EH (cell line): ENCODE measurements at regions not wholly inside any gene's neighbourhood (a gene's known extent, or its start where the extent isn't known, plus 50 kb on each side); places are given as distances from the start of the nearest gene placed in this dataset.
A peak's percentile ranks its signal among the peaks of the same experiment; 100 is the strongest.

ENCODE experiments used
- DNase-seq: peaks from one replicate; pipeline ENCODE4 v3.0.0-alpha.2; 2015; ENCODE audit warnings: low read depth

GRCh38 chr10:104505521-104506042, 135.5 kb upstream of the SORCS3 start:
- no peak for DNase-seq

GRCh38 chr10:104509981-104510380, 131.1 kb upstream of the SORCS3 start:
- no peak for DNase-seq

GRCh38 chr10:104510644-104511043, 130.4 kb upstream of the SORCS3 start:
- DNase-seq, result no peak

- DNase-seq, result no peak
Measured at GRCh38 chr10:104512800-104513199, 128.3 kb upstream of the SORCS3 start.

- no peak for DNase-seq
Measured at GRCh38 chr10:104515678-104516199, 125.4 kb upstream of the SORCS3 start.

- DNase-seq, result no peak
Measured at GRCh38 chr10:104516986-104517385, 124.1 kb upstream of the SORCS3 start.

GRCh38 chr10:104517946-104518345, 123.1 kb upstream of the SORCS3 start:
- no peak for DNase-seq

- DNase-seq, result no peak
Measured at GRCh38 chr10:104518891-104519290, 122.2 kb upstream of the SORCS3 start.

- DNase-seq, result no peak
Measured at GRCh38 chr10:104520653-104521052, 120.4 kb upstream of the SORCS3 start.

GRCh38 chr10:104521901-104522694, 119.0 kb upstream of the SORCS3 start:
- DNase-seq, result peak; percentile 10

GRCh38 chr10:104526188-104526587, 114.9 kb upstream of the SORCS3 start:
- DNase-seq, result no peak

- DNase-seq, result no peak
Measured at GRCh38 chr10:104527013-104527412, 114.1 kb upstream of the SORCS3 start.

- DNase-seq, result no peak
Measured at GRCh38 chr10:104540181-104540580, 100.9 kb upstream of the SORCS3 start.

GRCh38 chr10:104541820-104542219, 99.3 kb upstream of the SORCS3 start:
- DNase-seq, result no peak

GRCh38 chr10:104546336-104546735, 94.8 kb upstream of the SORCS3 start:
- DNase-seq, result no peak

- DNase-seq, result no peak
Measured at GRCh38 chr10:104546756-104547155, 94.3 kb upstream of the SORCS3 start.

- DNase-seq, result peak; percentile 44
Measured at GRCh38 chr10:104548090-104548489, 93.0 kb upstream of the SORCS3 start.

- DNase-seq, result no peak
Measured at GRCh38 chr10:104556831-104557230, 84.3 kb upstream of the SORCS3 start.

GRCh38 chr10:104557966-104558365, 83.1 kb upstream of the SORCS3 start:
- DNase-seq, result no peak

- DNase-seq, result no peak
Measured at GRCh38 chr10:104559935-104560334, 81.2 kb upstream of the SORCS3 start.

- DNase-seq, result no peak
Measured at GRCh38 chr10:104563051-104563450, 78.0 kb upstream of the SORCS3 start.

- no peak for DNase-seq
Measured at GRCh38 chr10:104563548-104563947, 77.5 kb upstream of the SORCS3 start.

- no peak for DNase-seq
Measured at GRCh38 chr10:104574427-104574826, 66.7 kb upstream of the SORCS3 start.

- no peak for DNase-seq
Measured at GRCh38 chr10:104574838-104575237, 66.3 kb upstream of the SORCS3 start.
